Activated naive CD4-positive, alpha-beta T cell treated with anti-CD3 and anti-CD28 coated beads for 36 hours (primary cell): ENCODE measurements at regions not wholly inside any gene's neighbourhood (a gene's known extent, or its start where the extent isn't known, plus 50 kb on each side); places are given as distances from the start of the nearest gene placed in this dataset.
"Not testable (repeated sequence)": the region's sequence is repeated elsewhere in the genome, so short reads cannot be mapped to it uniquely, and the experiment has no call there.

Source experiments
- CTCF ChIA-PET: fragments of 350-600 bp; sonication (Branson Sonifier 250); formaldehyde crosslinking; loops from one replicate; lab custom pipeline; 2021; ENCODE audit warnings: antibody characterized with exemption; lab: Charles Lee
- DNase-seq: peaks from one replicate; pipeline ENCODE4 v3.0.0-alpha.2; 2020
- H3K27ac Mint-ChIP-seq: one replicate; pipeline ENCODE4 v1.8.0; 2021; ENCODE audit warnings: mild to moderate bottlenecking, mixed read lengths
- H3K27me3 Mint-ChIP-seq: one replicate; pipeline ENCODE4 v1.8.0; 2021; ENCODE audit warnings: low read depth, mixed read lengths
- H3K36me3 Mint-ChIP-seq: one replicate; pipeline ENCODE4 v1.8.0; 2021; ENCODE audit warnings: low read depth, mixed read lengths
- H3K4me1 Mint-ChIP-seq: one replicate; pipeline ENCODE4 v1.8.0; 2021; ENCODE audit warnings: low read depth, mixed read lengths
- H3K4me3 Mint-ChIP-seq: one replicate; pipeline ENCODE4 v1.8.0; 2021; ENCODE audit warnings: mild to moderate bottlenecking, moderate library complexity, mixed read lengths
- H3K9me3 Mint-ChIP-seq: one replicate; pipeline ENCODE4 v1.8.0; 2021; ENCODE audit warnings: mixed read lengths
- intact Hi-C: fragments of 100-400 bp; cut with micrococcal nuclease; formaldehyde crosslinking; loops from one replicate; pipeline ENCODE4 v1.15.1; 2023

DNA sequence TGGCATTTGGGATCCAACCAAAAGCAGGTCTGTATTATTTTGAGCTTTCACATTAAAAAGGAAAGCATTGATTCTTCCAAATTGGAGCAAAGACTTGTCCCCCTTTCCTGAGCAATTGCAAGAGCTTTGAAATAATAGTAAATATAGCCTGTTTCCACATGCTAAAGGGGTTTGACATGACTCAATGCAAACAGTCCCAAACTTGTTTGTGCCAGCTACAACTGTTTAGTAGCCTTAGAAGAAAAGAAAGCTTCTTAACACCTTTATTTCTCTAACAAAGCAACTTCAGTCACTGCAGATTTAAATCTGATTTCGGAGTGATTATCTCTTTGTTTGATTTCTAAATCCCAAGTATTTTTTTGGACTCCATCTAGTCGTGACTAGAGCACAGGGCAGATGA is 180.2 kb downstream of the SEMA6D start:
- DNase-seq = no peak
- CTCF ChIA-PET = no interaction called here
- H3K4me3 Mint-ChIP-seq = no peak overlapping the region
- no peaks in the 10 kb centered on the region for H3K36me3 Mint-ChIP-seq
- H3K9me3 Mint-ChIP-seq = peaks cover 11% of the 10 kb centered on the region
- no peaks in the 10 kb centered on the region for H3K4me1 Mint-ChIP-seq
- H3K27me3 Mint-ChIP-seq = peaks cover 7% of the 10 kb centered on the region
- H3K27ac Mint-ChIP-seq = no peak overlapping the region
- intact Hi-C loops = no loop called here

DNA sequence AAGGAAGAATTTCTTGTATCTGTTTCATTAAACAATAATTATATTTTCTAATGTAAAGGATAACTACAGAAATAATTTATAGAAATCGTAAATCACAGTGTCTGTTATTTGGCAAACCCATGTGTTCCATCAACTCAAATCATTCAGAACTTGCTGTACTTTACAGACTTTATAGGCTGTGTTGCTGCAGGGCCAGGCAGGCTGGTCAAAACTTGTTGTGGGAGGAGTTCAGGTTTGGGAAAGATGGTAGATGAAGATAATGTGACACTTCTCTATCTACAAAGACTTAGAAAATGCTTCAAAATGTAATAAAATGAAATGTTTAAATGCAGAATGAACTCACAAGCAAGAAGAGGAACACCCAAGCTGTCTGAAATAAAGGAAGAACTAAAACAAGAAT is 183.4 kb downstream of the SEMA6D start:
- H3K9me3 Mint-ChIP-seq = peaks cover 21% of the 10 kb centered on the region

DNA sequence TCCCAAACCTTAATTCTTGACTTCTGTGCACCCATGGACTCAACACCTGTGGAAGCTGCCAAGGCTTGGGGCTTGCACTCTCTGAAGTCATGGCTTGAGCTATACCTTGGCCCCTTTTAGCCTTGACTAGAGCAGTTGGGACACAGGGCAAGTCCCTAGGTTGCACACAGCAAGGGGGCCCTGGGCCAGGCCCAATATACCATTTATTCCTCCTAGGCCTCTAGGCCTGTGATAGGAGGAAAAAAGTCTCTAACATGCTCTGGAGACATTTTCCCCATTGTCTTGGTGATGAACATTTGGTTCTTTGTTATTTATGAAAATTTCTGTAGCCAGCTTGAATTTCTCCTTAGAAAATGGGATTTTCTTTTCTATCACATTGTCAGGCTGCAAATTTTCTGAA is 186.1 kb downstream of the SEMA6D start:
- no peaks in the 10 kb centered on the region for H3K4me1 Mint-ChIP-seq
- no peak overlapping the region for H3K4me3 Mint-ChIP-seq
- H3K36me3 Mint-ChIP-seq = peaks cover 1% of the 10 kb centered on the region
- H3K9me3 Mint-ChIP-seq = peaks cover 21% of the 10 kb centered on the region
- peaks cover 5% of the 10 kb centered on the region for H3K27me3 Mint-ChIP-seq
- CTCF ChIA-PET = no interaction called here
- intact Hi-C loops = no loop called here
- H3K27ac Mint-ChIP-seq = no peak overlapping the region
- DNase-seq = no peak

More for the DNA sequence above, 183.4 kb downstream of the SEMA6D start:
- Mint-ChIP-seq H3K27me3 (peaks cover 6% of the 10 kb centered on the region), H3K4me3 (no peak overlapping the region), H3K36me3 (peaks cover 1% of the 10 kb centered on the region), H3K27ac (no peak overlapping the region), H3K4me1 (no peaks in the 10 kb centered on the region)
- DNase-seq = no peak
- CTCF ChIA-PET = no interaction called here
- intact Hi-C loops = no loop called here

DNA sequence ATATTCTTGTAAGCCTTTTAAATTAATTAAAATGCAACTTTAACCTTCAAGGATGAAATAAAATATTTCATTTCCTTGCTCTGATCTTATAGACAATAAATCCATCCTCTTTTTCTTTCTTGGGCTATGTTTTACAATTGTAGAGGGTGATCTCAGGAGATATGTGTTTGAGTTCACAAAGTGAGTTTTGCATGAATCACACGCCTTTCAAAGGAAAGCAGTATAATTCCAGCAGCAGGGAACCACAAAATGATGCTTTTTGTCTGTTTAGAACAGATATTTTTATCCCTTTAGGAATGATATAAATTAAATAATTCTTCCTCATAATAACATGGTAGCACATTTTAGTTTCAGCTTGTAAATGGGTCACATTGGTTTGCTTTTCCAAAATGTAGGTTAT is 191.2 kb downstream of the SEMA6D start:
- Mint-ChIP-seq H3K27ac (no peak overlapping the region), H3K4me3 (no peak overlapping the region), H3K27me3 (peaks cover 5% of the 10 kb centered on the region), H3K36me3 (peaks cover 1% of the 10 kb centered on the region), H3K4me1 (no peaks in the 10 kb centered on the region), H3K9me3 (peaks cover 9% of the 10 kb centered on the region)
- no peak for DNase-seq
- intact Hi-C loops = no loop called here
- CTCF ChIA-PET = no interaction called here

DNA sequence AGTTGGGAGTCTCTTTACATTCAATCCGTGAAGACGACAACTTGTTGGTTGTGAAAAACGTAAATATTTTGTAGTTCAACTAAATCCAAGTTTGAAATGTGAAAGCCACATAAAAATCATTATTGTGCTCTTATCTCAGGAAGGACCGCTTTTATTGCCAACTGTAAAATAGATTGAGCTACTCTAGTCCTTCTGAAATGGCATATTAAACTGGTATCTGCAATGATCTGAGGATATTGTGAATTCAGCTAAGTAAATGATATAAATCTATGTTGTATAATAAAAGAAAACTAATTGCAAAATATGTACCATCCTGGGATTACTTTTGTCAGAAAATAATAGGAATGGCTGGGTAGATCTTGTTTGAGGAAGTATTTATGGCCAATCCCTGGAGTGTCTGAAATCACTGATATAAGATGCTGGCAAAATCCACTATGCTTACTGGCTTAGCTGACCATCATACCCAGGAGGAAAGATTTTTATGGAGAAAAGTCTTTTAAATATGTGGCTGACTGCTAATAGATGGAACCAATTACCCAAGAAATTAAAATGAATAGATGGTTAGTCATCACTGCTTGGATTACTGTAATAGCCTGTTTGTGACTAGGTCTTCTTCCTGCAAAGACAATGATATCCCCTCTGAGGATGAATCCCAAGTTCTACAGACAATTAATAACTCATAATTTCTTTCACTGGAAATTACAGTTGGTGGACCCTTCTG is 191.8 kb downstream of the SEMA6D start:
- Mint-ChIP-seq H3K9me3 (peaks cover 5% of the 10 kb centered on the region), H3K4me1 (no peaks in the 10 kb centered on the region), H3K27ac (no peak overlapping the region), H3K27me3 (peaks cover 5% of the 10 kb centered on the region), H3K36me3 (no peaks in the 10 kb centered on the region), H3K4me3 (no peak overlapping the region)
- CTCF ChIA-PET = no interaction called here
- DNase-seq = no peak
- intact Hi-C loops = no loop called here

DNA sequence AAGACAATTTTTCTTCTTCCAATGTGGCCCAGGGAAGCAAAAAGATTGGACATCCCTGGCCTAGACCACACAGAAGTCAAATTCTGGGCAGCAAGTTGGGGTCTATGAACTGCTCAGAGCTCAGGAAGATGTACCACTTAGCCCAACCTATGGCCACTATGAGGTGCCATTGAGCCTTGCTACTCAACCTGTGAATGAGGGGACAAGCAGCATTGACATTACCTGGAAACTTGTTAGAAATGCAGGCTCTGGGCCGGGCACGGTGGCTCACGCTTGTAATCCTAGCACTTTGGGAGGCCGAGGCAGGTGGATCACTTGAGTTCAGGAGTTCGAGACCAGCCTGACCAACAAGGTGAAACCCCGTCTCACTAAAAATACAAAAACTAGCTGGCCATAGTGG is 195.6 kb downstream of the SEMA6D start:
- DNase-seq, intact Hi-C loops, H3K36me3 Mint-ChIP-seq: not testable (repeated sequence)

DNA sequence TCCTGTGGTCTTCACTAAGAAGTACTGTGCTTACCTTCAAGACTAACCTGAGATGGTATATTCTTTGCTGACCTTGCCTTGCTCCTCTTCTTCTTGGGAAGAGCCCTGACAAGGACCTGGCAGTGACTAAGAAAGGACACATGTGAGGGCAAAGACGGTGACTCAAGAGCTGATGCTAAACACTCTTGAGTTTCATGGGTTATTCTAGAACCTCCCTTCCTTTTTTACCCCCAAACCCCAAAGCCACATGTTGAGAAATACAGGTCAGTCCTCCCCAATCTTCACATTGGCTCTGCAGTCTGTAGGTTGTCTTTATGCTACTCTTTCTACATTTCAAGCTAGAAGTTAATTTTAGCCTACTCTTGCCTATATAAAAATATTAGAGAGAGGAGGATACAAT is 200.6 kb downstream of the SEMA6D start:
- CTCF ChIA-PET = no interaction called here
- Mint-ChIP-seq H3K9me3 (no peaks in the 10 kb centered on the region), H3K27ac (no peak overlapping the region), H3K36me3 (no peaks in the 10 kb centered on the region), H3K4me1 (no peaks in the 10 kb centered on the region), H3K27me3 (no peaks in the 10 kb centered on the region), H3K4me3 (no peak overlapping the region)
- no peak for DNase-seq
- intact Hi-C loops = no loop called here

More for the DNA sequence above, 195.6 kb downstream of the SEMA6D start:
- H3K27me3 Mint-ChIP-seq, H3K4me3 Mint-ChIP-seq, H3K27ac Mint-ChIP-seq, CTCF ChIA-PET, H3K9me3 Mint-ChIP-seq, H3K4me1 Mint-ChIP-seq: not testable (repeated sequence)

DNA sequence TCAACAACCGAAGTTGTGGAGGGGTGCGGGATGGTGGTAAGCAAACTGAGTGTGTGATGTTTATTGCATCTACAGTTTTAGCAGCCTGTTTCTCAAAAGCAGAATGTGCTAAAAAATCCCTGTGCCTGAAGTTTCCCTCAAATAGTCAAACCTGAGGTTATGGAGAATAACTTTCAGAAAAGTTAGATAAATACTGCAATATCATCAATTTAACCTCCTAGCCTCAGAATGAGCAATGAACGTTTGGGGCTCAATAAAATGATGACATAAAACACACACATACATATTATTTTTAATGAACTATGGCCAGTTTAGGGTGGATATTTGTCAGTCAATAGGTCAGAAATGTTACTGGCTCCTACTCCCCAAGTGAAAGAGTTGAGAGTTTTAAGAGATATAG is 201.6 kb downstream of the SEMA6D start:
- DNase-seq = no peak
- Mint-ChIP-seq H3K27ac (no peak overlapping the region), H3K27me3 (no peaks in the 10 kb centered on the region), H3K36me3 (no peaks in the 10 kb centered on the region), H3K9me3 (no peaks in the 10 kb centered on the region), H3K4me1 (no peaks in the 10 kb centered on the region), H3K4me3 (no peak overlapping the region)
- intact Hi-C loops = no loop called here
- CTCF ChIA-PET = no interaction called here

DNA sequence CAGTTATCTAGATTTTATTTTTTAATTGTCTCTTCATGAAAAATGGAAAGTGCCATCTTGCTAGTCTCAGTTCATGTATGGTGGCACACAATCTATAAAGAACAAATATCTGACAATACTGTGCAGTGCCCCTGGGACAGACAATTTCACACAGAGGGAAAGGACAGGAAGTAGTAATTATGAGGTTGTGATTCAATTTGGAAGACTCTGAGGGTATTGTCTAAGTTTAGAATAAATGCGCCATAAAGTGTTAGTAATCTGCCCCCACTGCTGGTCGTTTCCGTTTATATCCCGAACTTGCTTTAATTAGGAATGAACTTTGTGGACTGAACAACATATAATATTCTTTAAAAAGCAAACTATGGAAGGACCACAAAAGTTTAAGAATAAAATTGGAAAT is 196.4 kb upstream of the SLC24A5 start:
- CTCF ChIA-PET = no interaction called here
- H3K4me1 Mint-ChIP-seq = no peaks in the 10 kb centered on the region
- peaks cover 2% of the 10 kb centered on the region for H3K27me3 Mint-ChIP-seq
- H3K36me3 Mint-ChIP-seq = no peaks in the 10 kb centered on the region
- no peak overlapping the region for H3K27ac Mint-ChIP-seq
- intact Hi-C loops = no loop called here
- no peaks in the 10 kb centered on the region for H3K9me3 Mint-ChIP-seq
- DNase-seq = no peak
- no peak overlapping the region for H3K4me3 Mint-ChIP-seq

DNA sequence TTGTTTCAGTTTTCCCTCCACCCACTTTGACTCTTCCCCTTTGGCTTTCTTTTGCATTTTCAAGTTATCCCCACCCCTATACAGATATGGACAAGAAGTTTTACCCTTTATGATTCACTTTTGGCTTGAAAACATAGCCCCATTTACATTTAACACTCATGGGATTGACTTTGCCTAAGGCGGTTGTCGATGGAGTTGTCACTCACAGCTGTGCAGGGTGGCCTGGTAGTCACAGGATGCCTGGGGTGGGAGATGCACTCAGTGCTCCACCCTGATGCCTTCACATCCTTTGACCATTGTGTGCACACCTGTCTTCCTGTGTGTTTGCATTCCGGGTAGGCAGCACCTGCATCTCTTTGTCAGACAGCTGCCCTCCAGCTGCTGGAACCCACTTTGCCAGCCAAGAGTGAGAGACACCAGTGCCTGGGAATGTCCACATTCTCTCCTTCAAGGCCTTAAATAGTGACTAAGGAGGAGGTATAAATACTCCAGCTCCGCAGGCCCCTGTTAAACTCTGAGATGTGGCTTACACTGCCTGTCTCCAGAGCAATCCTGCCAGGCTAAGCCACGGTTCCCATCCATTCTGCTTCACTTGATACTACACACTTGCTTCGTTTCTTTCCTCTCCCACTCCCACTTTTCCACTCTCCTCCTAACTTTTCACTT is 191.5 kb upstream of the SLC24A5 start:
- CTCF ChIA-PET = no interaction called here
- DNase-seq = no peak
- H3K27me3 Mint-ChIP-seq = peaks cover 2% of the 10 kb centered on the region
- H3K36me3 Mint-ChIP-seq = no peaks in the 10 kb centered on the region
- H3K4me1 Mint-ChIP-seq = no peaks in the 10 kb centered on the region
- no peak overlapping the region for H3K4me3 Mint-ChIP-seq
- H3K9me3 Mint-ChIP-seq = no peaks in the 10 kb centered on the region
- no peak overlapping the region for H3K27ac Mint-ChIP-seq
- intact Hi-C loops = no loop called here

DNA sequence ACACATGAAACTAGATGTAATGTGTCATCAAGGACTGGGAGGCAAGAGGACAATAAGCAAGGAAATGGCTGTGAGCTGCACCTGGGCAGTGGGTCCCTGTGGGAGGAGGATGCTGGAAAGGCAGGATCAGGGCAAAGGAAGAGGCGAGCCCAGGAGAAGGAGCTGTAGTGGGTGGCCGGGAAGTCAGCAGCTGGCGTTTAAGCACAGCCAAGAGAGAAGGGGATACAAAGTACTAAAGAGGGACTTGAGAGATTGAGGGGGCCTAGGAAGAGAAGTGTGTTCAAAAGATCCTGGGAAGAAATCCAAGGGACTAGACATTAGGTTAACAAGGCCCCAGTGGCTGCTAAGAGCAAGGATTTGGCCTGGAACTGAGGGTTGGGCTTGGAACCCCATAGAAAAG is 188.5 kb upstream of the SLC24A5 start:
- peaks cover 9% of the 10 kb centered on the region for H3K27me3 Mint-ChIP-seq
- intact Hi-C loops = no loop called here

DNA sequence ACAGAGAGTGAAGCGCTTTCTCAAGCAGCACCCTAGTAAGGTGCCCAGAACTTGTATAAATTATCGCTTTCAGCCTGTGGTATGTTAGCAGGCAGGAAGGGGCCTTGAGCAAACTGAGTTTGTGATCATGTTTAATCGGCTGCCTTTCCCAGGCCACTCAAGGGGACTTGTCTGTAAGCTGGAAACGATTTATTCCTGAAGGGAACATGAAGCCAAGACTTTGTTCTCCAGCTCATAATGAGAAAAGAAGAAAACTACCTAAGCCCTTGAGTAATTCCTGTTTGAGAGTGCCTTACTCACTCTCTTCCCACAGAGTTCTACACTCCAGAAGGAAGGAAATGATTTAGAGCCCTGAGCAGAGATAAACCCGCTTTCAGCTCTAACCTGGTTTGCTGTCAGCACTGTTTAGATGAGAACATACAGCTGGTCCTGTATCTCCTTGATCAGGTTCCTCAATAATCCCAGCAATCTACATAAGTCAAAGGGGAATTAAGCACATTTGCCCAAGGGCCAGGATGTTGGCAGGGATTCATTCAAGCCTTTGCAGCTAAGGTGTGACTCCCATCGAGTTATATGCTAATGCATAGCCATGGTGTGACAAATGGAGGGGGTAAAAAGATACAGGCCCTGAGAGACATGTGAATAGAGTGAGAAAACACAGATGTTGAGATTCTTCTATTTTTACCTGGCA is 187.7 kb upstream of the SLC24A5 start:
- Mint-ChIP-seq H3K4me1 (no peaks in the 10 kb centered on the region), H3K27me3 (peaks cover 9% of the 10 kb centered on the region), H3K27ac (no peak overlapping the region), H3K4me3 (no peak overlapping the region), H3K9me3 (no peaks in the 10 kb centered on the region), H3K36me3 (no peaks in the 10 kb centered on the region)
- CTCF ChIA-PET = no interaction called here
- intact Hi-C loops = no loop called here
- no peak for DNase-seq

More for the DNA sequence above, 188.5 kb upstream of the SLC24A5 start:
- CTCF ChIA-PET = no interaction called here
- DNase-seq = no peak
- no peak overlapping the region for H3K27ac Mint-ChIP-seq
- H3K4me1 Mint-ChIP-seq = no peaks in the 10 kb centered on the region
- no peaks in the 10 kb centered on the region for H3K9me3 Mint-ChIP-seq
- H3K36me3 Mint-ChIP-seq = no peaks in the 10 kb centered on the region
- no peak overlapping the region for H3K4me3 Mint-ChIP-seq

DNA sequence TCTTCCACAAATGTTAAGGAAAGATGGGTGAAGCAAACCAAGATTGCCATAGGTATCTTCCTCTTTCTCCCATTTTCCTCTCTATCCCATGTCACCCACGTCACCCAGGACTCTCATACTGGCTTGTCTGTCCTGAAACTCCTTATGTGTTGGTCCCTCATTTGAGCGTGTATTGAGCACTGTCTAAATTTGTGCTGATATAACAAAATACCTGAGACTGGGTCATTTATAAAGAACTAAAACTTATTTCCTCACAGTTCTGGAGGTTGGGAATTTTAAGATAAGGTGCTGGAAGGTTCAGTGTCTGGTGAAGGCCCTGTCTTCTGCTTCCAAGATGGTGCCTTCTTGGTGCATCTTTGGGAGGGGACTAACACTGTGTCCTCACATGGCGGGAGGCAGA is 186.9 kb upstream of the SLC24A5 start:
- Mint-ChIP-seq H3K9me3 (no peaks in the 10 kb centered on the region), H3K27ac (no peak overlapping the region), H3K4me3 (no peak overlapping the region), H3K27me3 (peaks cover 9% of the 10 kb centered on the region), H3K36me3 (no peaks in the 10 kb centered on the region), H3K4me1 (no peaks in the 10 kb centered on the region)
- CTCF ChIA-PET = no interaction called here
- no peak for DNase-seq
- intact Hi-C loops = no loop called here
